NCI-H128 (cell line): ENCODE measurements at regions not wholly inside any gene's neighbourhood (a gene's known extent, or its start where the extent isn't known, plus 50 kb on each side); places are given as distances from the start of the nearest gene placed in this dataset.

Experiments used
- DNase-seq: peaks from one replicate; lab custom pipeline; 2025; ENCODE audit not compliant: unreplicated experiment; lab: John Stamatoyannopoulos, UW

GRCh38 chr11:119831011-119831410 is 102.0 kb upstream of the NECTIN1 start:
- DNase-seq: no peak

GRCh38 chr11:119830400-119830799 is 101.4 kb upstream of the NECTIN1 start:
- DNase-seq: no peak

- no peak for DNase-seq
Observed at GRCh38 chr11:119829402-119829801, 100.4 kb upstream of the NECTIN1 start.

DNA sequence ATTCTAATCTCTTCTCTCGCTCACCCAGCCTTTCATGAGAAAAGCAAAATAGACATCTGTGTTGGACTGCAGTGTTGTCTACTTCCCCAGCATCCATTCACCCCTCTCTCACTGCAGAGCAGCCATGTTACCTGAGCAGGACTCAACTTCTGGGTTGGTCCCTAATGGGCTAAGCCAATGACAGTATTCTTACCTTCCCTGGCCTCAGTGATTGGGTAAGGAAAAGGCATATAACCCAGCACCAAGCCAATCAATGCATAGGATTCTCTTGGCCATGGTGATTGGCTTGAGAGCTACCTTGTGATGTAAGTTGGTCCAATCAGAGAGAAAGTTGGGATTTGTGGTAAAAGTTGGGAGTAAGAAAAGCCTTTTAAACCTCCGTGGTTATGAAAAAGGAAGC is 99.8 kb upstream of the NECTIN1 start:
- no peak for DNase-seq

DNA sequence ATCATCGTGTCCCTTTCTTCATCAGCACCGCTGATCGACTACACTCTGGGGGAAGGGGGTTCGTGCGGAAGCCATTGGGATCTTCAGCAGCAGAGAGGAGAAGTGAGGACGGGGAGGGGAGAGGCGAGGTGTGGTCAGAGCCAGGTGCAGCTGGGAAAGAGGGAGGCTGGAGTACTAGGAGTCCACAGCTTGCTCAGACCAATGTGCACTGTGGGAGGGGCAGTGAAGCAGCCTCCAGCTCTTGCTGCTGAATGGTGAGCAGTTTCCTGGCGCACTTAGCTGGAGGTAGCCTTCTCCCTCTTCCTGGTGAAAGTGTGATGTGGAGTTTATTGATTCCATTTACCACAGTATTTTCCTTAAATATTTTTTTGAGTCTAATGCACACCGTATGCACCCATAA is 99.0 kb upstream of the NECTIN1 start:
- no peak for DNase-seq

DNA sequence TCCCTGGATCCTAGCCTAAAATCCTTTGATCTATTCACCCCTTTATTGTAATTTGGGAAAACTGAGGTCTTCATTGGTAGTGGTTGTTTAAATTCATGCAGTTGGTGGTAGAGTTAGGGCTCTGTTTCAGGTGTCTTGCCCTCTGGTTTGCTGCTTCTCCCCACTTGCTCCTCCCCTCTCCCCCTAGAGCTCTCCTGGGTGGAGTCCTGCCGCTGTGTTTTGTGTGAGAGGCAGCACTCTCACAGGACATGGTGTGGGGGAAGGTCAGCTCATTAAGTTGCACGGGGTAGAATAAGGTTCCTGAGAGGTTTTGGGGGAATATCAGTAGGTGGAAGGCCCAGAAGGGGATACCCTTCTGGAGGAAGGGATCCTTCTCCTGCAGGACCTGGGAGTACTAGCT is 98.1 kb upstream of the NECTIN1 start:
- DNase-seq: no peak

- no peak for DNase-seq
Observed at GRCh38 chr11:119823077-119823476, 94.1 kb upstream of the NECTIN1 start.

GRCh38 chr11:119816660-119817059 is 87.7 kb upstream of the NECTIN1 start:
- DNase-seq: no peak

GRCh38 chr11:119814766-119815165 is 85.8 kb upstream of the NECTIN1 start:
- no peak for DNase-seq

- DNase-seq: no peak
Observed at GRCh38 chr11:119810478-119811232, 81.7 kb upstream of the NECTIN1 start.

DNA sequence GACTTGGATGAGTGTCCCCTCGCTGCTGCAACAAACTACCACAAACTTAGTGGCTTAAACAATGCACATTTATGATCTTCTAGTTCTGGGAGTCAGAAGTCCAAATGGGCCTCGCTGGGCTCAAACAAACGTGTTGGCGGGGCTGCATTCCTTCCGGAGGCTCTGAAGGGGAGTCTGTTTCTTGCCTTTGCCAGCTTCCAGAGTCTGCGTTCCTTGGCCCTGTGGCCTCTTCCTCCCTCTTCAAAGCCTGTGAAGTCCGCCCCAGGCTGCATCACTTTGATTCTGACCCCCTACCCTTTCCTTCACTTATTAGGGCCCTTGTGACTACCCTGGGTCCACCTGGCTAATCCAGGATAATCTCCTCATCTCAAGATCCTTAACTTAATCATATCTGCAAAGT is 80.3 kb upstream of the NECTIN1 start:
- no peak for DNase-seq

GRCh38 chr11:119808407-119809185 is 79.6 kb upstream of the NECTIN1 start:
- DNase-seq: no peak

DNA sequence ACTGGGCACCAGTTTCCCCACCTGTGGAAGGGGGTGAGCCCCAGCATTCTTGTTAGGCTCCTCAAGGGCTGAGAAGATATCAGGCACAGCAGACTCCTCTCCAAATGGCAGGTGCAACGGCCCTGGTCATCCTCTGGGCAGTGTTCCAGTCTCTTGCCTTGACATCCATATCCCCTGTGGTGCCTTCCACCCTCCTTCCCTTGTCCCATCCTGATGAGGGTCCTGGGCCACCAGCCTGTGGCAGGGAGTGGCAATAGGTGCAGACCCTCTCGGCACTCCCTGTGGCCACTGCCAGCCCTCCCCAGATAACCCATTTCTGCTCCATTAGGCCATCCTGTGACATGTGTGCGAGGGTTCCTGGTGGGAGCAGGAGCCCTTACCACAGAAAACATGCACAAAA is 78.8 kb upstream of the NECTIN1 start:
- DNase-seq: no peak

GRCh38 chr11:119807402-119807801 is 78.4 kb upstream of the NECTIN1 start:
- no peak for DNase-seq

- no peak for DNase-seq
Observed at GRCh38 chr11:119806064-119806915, 77.3 kb upstream of the NECTIN1 start.

GRCh38 chr11:119805663-119806062 is 76.7 kb upstream of the NECTIN1 start:
- no peak for DNase-seq

DNA sequence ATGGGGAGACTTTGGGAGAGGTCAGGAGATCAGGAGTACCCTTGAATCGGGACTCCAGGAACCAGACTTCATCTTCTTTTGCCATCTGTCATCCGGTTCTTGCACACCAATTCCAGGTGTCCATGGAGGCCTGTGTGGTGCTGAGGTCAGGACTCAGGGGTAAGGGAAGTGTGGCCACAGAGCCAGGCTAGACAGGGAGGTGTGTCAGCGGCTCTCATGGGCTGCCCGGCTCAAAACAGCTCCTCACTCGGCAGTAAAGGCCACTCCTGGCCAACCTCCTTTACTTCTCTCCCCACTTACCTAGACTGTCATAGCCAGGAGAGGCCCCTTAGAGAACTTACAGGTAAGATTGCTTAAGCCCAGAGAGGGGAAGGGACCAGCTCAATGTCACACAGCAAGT is 75.7 kb upstream of the NECTIN1 start:
- no peak for DNase-seq

- DNase-seq: no peak
Observed at GRCh38 chr11:119803726-119804294, 74.8 kb upstream of the NECTIN1 start.

DNA sequence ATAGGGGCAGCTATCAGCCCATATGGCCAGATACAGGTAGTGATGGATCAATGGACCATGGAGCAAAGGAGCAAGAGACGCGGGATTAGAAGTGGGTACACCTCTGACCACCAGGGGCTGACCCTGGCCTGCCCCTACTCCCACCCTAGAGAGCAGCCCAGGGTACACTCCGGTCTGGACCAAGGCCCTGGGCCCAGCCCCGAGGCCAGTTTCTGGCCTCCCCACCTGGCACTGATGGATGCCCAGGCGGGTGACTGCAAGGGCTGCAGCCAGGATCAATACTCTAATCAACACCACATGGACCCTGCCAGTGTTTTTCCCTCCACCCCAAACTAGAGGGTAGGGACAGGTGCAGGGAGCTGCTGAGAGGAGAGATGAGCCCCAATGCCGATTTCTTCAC is 74.1 kb upstream of the NECTIN1 start:
- no peak for DNase-seq

DNA sequence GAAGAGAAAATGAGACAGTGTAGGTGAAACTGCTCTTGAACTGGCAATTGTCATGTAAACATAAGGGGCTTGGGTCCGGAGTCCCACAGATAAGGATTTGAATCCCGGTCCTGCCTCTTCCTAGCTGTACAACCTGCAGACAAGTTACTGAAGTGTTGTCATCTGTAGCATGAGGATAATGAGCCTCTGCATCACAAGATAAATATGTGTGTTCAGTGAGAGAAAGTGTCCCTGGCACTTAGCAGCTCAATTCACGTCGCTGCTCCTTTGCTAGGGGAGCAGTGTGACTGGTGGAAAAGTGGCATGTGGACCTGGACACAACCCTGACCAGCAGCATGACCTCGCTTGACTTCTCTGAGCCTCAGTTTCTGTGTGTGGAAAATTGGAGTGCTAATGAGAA is 73.7 kb upstream of the NECTIN1 start:
- DNase-seq: no peak

- DNase-seq: no peak
Observed at GRCh38 chr11:119800619-119801018, 71.6 kb upstream of the NECTIN1 start.
